ENCODE measurements at regions not wholly inside any gene's neighbourhood (a gene's known extent, or its start where the extent isn't known, plus 50 kb on each side); places are given as distances from the start of the nearest gene placed in this dataset.

DNA sequence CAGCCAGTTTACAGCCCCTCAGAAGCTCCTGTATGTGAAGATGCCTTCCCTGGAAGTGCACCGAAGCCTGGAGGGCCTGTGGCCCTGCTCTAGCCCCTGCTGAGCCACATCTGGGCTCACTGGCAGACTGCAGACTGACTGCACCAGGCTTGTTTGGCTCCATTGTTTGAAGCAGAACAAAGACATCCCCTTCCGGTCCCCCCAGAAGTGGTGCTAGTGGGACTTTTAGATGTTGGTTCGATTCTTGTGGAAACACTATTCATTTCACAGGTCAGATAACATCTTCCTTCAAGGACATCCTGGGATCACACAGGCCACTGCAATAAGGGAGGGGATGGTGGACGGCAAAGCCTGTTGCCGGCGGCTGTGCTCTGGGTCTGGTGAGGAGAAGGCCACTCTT, 57.8 kb upstream of the CBLN2 start:
- Histone ChIP-seq H3K4me3 (ENCODE audit: extremely low read depth, insufficient read depth, low read length, poor library complexity, severe bottlenecking) (no peak overlapping the region), H3K36me3 (ENCODE audit: control insufficient read depth, insufficient read depth, low read length) (no peaks in the 10 kb centered on the region), H3K9me3 (ENCODE audit: control insufficient read depth, low read length) (peaks cover 53% of the 10 kb centered on the region), H3K27ac (ENCODE audit: low read depth, low read length, severe bottlenecking) (no peak overlapping the region), H3K4me1 (ENCODE audit: control insufficient read depth, insufficient read depth, low read length, poor library complexity, severe bottlenecking) (no peaks in the 10 kb centered on the region)
- 79 to 94% methylated on average over 4 of the region's 6 CpGs for WGBS, 2 experiments (ENCODE audit: insufficient coverage in 2 of 2)

DNA sequence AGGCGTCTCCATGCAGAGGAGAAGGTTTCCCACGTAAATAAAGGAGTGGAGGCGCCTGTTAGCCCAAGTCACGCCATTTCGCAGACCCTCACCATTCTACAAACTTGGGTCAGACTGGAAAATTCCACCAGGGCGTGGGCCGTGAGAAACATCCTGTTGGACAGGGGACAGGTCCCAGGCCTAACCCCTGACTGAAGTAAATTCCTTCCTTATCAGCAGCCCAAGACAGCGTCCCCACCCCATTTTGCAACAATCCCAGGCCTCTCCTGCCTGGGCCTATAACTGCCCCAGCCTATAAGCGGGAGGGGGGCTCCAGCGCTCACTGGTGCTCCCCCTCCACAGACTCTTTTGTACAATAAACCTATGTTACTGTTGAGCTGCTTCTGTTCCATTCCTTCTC, 57.3 kb upstream of the CBLN2 start:
- H3K9me3 ChIP-seq (ENCODE audit: control insufficient read depth, low read length) = peaks cover 53% of the 10 kb centered on the region
- H3K4me3 ChIP-seq (ENCODE audit: extremely low read depth, insufficient read depth, low read length, poor library complexity, severe bottlenecking) = no peak overlapping the region
- H3K4me1 ChIP-seq (ENCODE audit: control insufficient read depth, insufficient read depth, low read length, poor library complexity, severe bottlenecking) = no peaks in the 10 kb centered on the region
- H3K36me3 ChIP-seq (ENCODE audit: control insufficient read depth, insufficient read depth, low read length) = no peaks in the 10 kb centered on the region
- 71 to 75% methylated on average over 5 to 6 of the region's 10 CpGs for WGBS, 2 experiments (ENCODE audit: insufficient coverage in 2 of 2)
- H3K27ac ChIP-seq (ENCODE audit: low read depth, low read length, severe bottlenecking) = peak overlapping the region; percentile 31

Measured in mesodermal cell (in vitro differentiated cells).